Stomach (tissue), 4 donors: ENCODE measurements at regions not wholly inside any gene's neighbourhood (a gene's known extent, or its start where the extent isn't known, plus 50 kb on each side); places are given as distances from the start of the nearest gene placed in this dataset.

ENCODE experiments used
- POLR2A ChIP-seq, 4 donors: fragments of 450-650 bp; IDR thresholded peaks; one replicate each; pipeline ENCODE4 v1.6.1; 2016; ENCODE audit warnings: antibody characterized with exemption in 4 of 4, control low read depth in 2 of 4, mild to moderate bottlenecking in 1 of 4, moderate library complexity in 1 of 4
- POLR2AphosphoS5 ChIP-seq, 3 donors: sonication (generic); formaldehyde crosslinking; IDR thresholded peaks; one replicate each; pipeline ENCODE4 v1.6.1; 2016; ENCODE audit warnings: antibody characterized with exemption in 3 of 3
- TF ChIP-seq, protein P1 (sequence below), 7 experiments: fragments of 450-650 bp in 4 of 7; fragments of 200-600 bp in 3 of 7; sonication (generic) in 3 of 7; IDR thresholded peaks; one replicate each; pipeline ENCODE4 v1.5.1; 2016 to 2019; ENCODE audit warnings: antibody characterized with exemption in 7 of 7, control low read depth in 2 of 7, mild to moderate bottlenecking in 1 of 7

DNA sequence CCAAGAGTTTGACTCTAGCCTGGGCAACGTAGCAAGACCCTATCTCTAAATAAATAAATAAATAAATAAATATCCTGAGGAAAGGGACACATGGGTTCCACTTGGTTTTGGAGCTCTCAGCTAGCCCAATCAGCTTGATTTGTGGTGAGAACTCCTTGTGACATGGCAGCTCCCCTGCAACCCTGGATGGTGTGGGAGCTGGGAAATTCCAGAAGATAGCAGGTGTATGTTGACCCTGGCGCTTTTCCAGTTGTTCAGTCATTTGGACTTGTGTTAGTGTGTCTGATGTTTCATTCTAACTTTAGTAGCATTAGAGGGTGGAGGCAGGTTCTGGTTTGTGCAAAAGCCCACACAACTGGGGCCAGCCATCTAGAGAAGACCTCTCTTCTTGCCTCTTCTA is 148.5 kb upstream of the NCAM1 start:
- TF ChIP-seq, protein P1, sequence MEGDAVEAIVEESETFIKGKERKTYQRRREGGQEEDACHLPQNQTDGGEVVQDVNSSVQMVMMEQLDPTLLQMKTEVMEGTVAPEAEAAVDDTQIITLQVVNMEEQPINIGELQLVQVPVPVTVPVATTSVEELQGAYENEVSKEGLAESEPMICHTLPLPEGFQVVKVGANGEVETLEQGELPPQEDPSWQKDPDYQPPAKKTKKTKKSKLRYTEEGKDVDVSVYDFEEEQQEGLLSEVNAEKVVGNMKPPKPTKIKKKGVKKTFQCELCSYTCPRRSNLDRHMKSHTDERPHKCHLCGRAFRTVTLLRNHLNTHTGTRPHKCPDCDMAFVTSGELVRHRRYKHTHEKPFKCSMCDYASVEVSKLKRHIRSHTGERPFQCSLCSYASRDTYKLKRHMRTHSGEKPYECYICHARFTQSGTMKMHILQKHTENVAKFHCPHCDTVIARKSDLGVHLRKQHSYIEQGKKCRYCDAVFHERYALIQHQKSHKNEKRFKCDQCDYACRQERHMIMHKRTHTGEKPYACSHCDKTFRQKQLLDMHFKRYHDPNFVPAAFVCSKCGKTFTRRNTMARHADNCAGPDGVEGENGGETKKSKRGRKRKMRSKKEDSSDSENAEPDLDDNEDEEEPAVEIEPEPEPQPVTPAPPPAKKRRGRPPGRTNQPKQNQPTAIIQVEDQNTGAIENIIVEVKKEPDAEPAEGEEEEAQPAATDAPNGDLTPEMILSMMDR (IDR thresholded peaks at IDR 0.05), result no peak
- no peak for TF ChIP-seq POLR2A (IDR thresholded peaks at IDR 0.05)
- no peak for TF ChIP-seq POLR2AphosphoS5 (IDR thresholded peaks at IDR 0.05)
